ENCODE measurements at regions not wholly inside any gene's neighbourhood (a gene's known extent, or its start where the extent isn't known, plus 50 kb on each side); places are given as distances from the start of the nearest gene placed in this dataset.

- TF ChIP-seq BHLHE40 (IDR thresholded peaks at IDR 0.05; ENCODE audit: borderline replicate concordance) (no peak), FOXA1 (IDR thresholded peaks at IDR 0.05) (no peak), SUZ12 (IDR thresholded peaks at IDR 0.05) (no peak), SP1 (IDR thresholded peaks at IDR 0.05) (no peak), FOXK2 (IDR thresholded peaks at IDR 0.05) (no peak), HDGF (IDR thresholded peaks at IDR 0.05; ENCODE audit: borderline replicate concordance) (no peak), TARDBP (IDR thresholded peaks at IDR 0.05) (no peak), NFRKB (IDR thresholded peaks at IDR 0.05) (no peak), PKNOX1 (IDR thresholded peaks at IDR 0.05) (no peak)
Measured at GRCh38 chr17:79188685-79189084, 114.1 kb downstream of the ENGASE start.
